ENCODE measurements at regions not wholly inside any gene's neighbourhood (a gene's known extent, or its start where the extent isn't known, plus 50 kb on each side); places are given as distances from the start of the nearest gene placed in this dataset.

- no peak for ATAC-seq
- no peak for TF ChIP-seq PPARA (CRISPR knock-in tag; IDR thresholded peaks at IDR 0.05; ENCODE audit: borderline replicate concordance)
- no peak for TF ChIP-seq GLIS3 (CRISPR knock-in tag; IDR thresholded peaks at IDR 0.05)
- no peak for TF ChIP-seq CSRNP3 (CRISPR knock-in tag; IDR thresholded peaks at IDR 0.05)
- no peak for TF ChIP-seq TCF4 (CRISPR knock-in tag; IDR thresholded peaks at IDR 0.05; ENCODE audit: borderline replicate concordance)
- TF ChIP-seq TSHZ2 (CRISPR knock-in tag; IDR thresholded peaks at IDR 0.05): no peak
- no peak for TF ChIP-seq ZNF565 (CRISPR knock-in tag; conservative IDR thresholded peaks at IDR 0.05; ENCODE audit: low read depth)
- no peak for TF ChIP-seq CREB5 (CRISPR knock-in tag; IDR thresholded peaks at IDR 0.05; ENCODE audit: low read depth)
- no peak for TF ChIP-seq SNAI2 (CRISPR knock-in tag; IDR thresholded peaks at IDR 0.05)
- TF ChIP-seq RARB (CRISPR knock-in tag; IDR thresholded peaks at IDR 0.05): no peak
- TF ChIP-seq ZFP3 (CRISPR knock-in tag; IDR thresholded peaks at IDR 0.05): no peak
- no peak for TF ChIP-seq ZC3H10 (CRISPR knock-in tag; IDR thresholded peaks at IDR 0.05)
- no peak for TF ChIP-seq ISL1 (CRISPR knock-in tag; IDR thresholded peaks at IDR 0.05)
- no peak for TF ChIP-seq PATZ1 (CRISPR knock-in tag; IDR thresholded peaks at IDR 0.05; ENCODE audit: borderline replicate concordance)
- no peak for TF ChIP-seq ZNF70 (CRISPR knock-in tag; IDR thresholded peaks at IDR 0.05)
- TF ChIP-seq TOX (CRISPR knock-in tag; IDR thresholded peaks at IDR 0.05; ENCODE audit: borderline replicate concordance): no peak
- TF ChIP-seq ZNF8 (CRISPR knock-in tag; IDR thresholded peaks at IDR 0.05): no peak
- TF ChIP-seq ARNTL (CRISPR knock-in tag; IDR thresholded peaks at IDR 0.05; ENCODE audit: borderline replicate concordance, low read depth): no peak
- TF ChIP-seq ESRRG (CRISPR knock-in tag; IDR thresholded peaks at IDR 0.05): no peak
Observed at GRCh38 chr11:31977343-31977742, 113.5 kb upstream of the RCN1 start.

GRCh38 chr11:31974366-31975136 lies 116.3 kb upstream of the RCN1 start:
- TF ChIP-seq PATZ1 (CRISPR knock-in tag; IDR thresholded peaks at IDR 0.05; ENCODE audit: borderline replicate concordance) (no peak), ZNF8 (CRISPR knock-in tag; IDR thresholded peaks at IDR 0.05) (no peak), RARB (CRISPR knock-in tag; IDR thresholded peaks at IDR 0.05) (no peak), ZNF565 (CRISPR knock-in tag; conservative IDR thresholded peaks at IDR 0.05; ENCODE audit: low read depth) (no peak), GLIS3 (CRISPR knock-in tag; IDR thresholded peaks at IDR 0.05) (no peak), SNAI2 (CRISPR knock-in tag; IDR thresholded peaks at IDR 0.05) (no peak), BACH2 (CRISPR knock-in tag; IDR thresholded peaks at IDR 0.05; ENCODE audit: borderline replicate concordance) (no peak), OSR1 (CRISPR knock-in tag; IDR thresholded peaks at IDR 0.05) (no peak), CSRNP3 (CRISPR knock-in tag; IDR thresholded peaks at IDR 0.05) (no peak), TSHZ2 (CRISPR knock-in tag; IDR thresholded peaks at IDR 0.05) (no peak)
- ATAC-seq: peak; percentile 63; the same call in 2 of the 3 replicates
